ENCODE measurements at regions not wholly inside any gene's neighbourhood (a gene's known extent, or its start where the extent isn't known, plus 50 kb on each side); places are given as distances from the start of the nearest gene placed in this dataset.

DNA sequence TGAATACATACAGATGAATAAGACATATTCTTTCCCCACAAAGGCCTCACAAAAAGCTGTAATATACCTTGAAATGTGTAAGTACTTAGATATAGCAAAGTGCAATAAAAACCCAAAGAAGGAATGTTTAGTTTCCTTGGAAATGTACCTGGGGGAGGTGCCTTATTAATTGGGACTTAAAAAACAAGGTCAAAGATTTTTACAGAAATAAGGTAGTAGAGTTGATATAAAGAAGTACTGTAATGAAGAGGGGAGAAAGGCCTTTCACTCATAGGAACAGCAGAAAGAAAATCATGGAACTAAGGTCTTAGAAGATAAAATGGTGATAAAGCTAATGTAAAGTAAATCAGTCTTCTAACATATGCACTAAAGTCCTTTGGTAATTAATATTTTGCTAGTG is 153.9 kb upstream of the B3GALT2 start:
- TF ChIP-seq, protein P1, sequence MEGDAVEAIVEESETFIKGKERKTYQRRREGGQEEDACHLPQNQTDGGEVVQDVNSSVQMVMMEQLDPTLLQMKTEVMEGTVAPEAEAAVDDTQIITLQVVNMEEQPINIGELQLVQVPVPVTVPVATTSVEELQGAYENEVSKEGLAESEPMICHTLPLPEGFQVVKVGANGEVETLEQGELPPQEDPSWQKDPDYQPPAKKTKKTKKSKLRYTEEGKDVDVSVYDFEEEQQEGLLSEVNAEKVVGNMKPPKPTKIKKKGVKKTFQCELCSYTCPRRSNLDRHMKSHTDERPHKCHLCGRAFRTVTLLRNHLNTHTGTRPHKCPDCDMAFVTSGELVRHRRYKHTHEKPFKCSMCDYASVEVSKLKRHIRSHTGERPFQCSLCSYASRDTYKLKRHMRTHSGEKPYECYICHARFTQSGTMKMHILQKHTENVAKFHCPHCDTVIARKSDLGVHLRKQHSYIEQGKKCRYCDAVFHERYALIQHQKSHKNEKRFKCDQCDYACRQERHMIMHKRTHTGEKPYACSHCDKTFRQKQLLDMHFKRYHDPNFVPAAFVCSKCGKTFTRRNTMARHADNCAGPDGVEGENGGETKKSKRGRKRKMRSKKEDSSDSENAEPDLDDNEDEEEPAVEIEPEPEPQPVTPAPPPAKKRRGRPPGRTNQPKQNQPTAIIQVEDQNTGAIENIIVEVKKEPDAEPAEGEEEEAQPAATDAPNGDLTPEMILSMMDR (IDR thresholded peaks at IDR 0.05; ENCODE audit: low read depth, low read length, poor library complexity, severe bottlenecking) = no peak
- no peak for TF ChIP-seq EZH2phosphoT487 (IDR thresholded peaks at IDR 0.05; ENCODE audit: borderline replicate concordance, low read length)
